Breast epithelium (tissue), 4 donors: ENCODE measurements at regions not wholly inside any gene's neighbourhood (a gene's known extent, or its start where the extent isn't known, plus 50 kb on each side); places are given as distances from the start of the nearest gene placed in this dataset.
A peak's percentile ranks its signal among the peaks of the same experiment; 100 is the strongest.

Experiments used
- DNase-seq, 2 donors: peaks; one replicate each; pipeline ENCODE4 v3.0.0-alpha.2; 2019; ENCODE audit warnings: low spot score in 2 of 2
- H3K27ac ChIP-seq, 2 donors: fragments of 200-600 bp; sonication (generic) in 1 of 2; one replicate each; pipeline ENCODE4 v1.5.1; 2016 to 2019; ENCODE audit warnings: mild to moderate bottlenecking in 1 of 2
- H3K27me3 ChIP-seq, 2 donors: fragments of 200-600 bp; sonication (generic) in 1 of 2; one replicate each; pipeline versions ENCODE4 v1.5.1 to v1.6.0; 2017 to 2019; ENCODE audit warnings: control low read depth in 1 of 2, mild to moderate bottlenecking in 1 of 2
- H3K36me3 ChIP-seq: fragments of 200-600 bp; one replicate; pipeline ENCODE4 v1.5.1; 2019
- H3K4me1 ChIP-seq, 2 donors: fragments of 200-600 bp; sonication (generic); one replicate each; pipeline ENCODE4 v1.5.1; 2016 to 2019; ENCODE audit warnings: control low read depth in 1 of 2
- H3K4me3 ChIP-seq, 3 donors: fragments of 200-600 bp; sonication (generic); 1 replicate in 2 of 3; 2 replicates in 1 of 3; pipeline ENCODE4 v1.5.1; 2016 to 2019; ENCODE audit warnings: mild to moderate bottlenecking in 3 of 3, moderate library complexity in 2 of 3
- H3K9me3 ChIP-seq, 2 donors: fragments of 200-600 bp; sonication (generic) in 1 of 2; one replicate each; pipeline ENCODE4 v1.5.1; 2016 to 2019; ENCODE audit warnings: control low read depth in 1 of 2
- CTCF ChIP-seq, 3 donors: fragments of 450-650 bp; IDR thresholded peaks; one replicate each; pipeline ENCODE4 v1.5.1; 2016 to 2017; ENCODE audit warnings: antibody characterized with exemption in 3 of 3, mild to moderate bottlenecking in 3 of 3, moderate library complexity in 3 of 3
- POLR2A ChIP-seq: fragments of 450-650 bp; IDR thresholded peaks from one replicate; pipeline ENCODE4 v1.6.1; 2016; ENCODE audit warnings: antibody characterized with exemption, mild to moderate bottlenecking, moderate library complexity
- POLR2AphosphoS5 ChIP-seq, 3 donors: sonication (generic); formaldehyde crosslinking; IDR thresholded peaks; one replicate each; pipeline ENCODE4 v1.6.1; 2017; ENCODE audit warnings: antibody characterized with exemption in 3 of 3
- intact Hi-C: fragments of 100-400 bp; cut with DNase I; formaldehyde crosslinking; loops from one replicate; pipeline ENCODE4 v1.15.1; 2023; ENCODE audit warnings: low total_unique reads

GRCh38 chr14:94987409-94987808 lies 169.9 kb downstream of the DICER1 start:
- no peak for DNase-seq
- Histone ChIP-seq H3K9me3 (peaks cover 0 to 7% of the 10 kb centered on the region in 2 donors), H3K4me1 (no peaks in the 10 kb centered on the region), H3K27ac (no peak overlapping the region), H3K36me3 (no peaks in the 10 kb centered on the region), H3K27me3 (no peaks in the 10 kb centered on the region), H3K4me3 (no peak overlapping the region)
- TF ChIP-seq POLR2AphosphoS5 (IDR thresholded peaks at IDR 0.05) (no peak), POLR2A (no peak), CTCF (IDR thresholded peaks at IDR 0.05) (no peak)
- intact Hi-C loops: no loop called here

- H3K27me3 ChIP-seq: no peaks in the 10 kb centered on the region
- TF ChIP-seq POLR2AphosphoS5 (IDR thresholded peaks at IDR 0.05) (no peak), CTCF (IDR thresholded peaks at IDR 0.05) (no peak), POLR2A (no peak)
- no peak for DNase-seq
- H3K27ac ChIP-seq: peak overlapping the region in 1 of 2 donors; percentile 4
- no peak overlapping the region for H3K4me3 ChIP-seq
- intact Hi-C loops: no loop called here
- H3K9me3 ChIP-seq: no peaks in the 10 kb centered on the region
- H3K4me1 ChIP-seq: no peaks in the 10 kb centered on the region
- no peaks in the 10 kb centered on the region for H3K36me3 ChIP-seq
These were observed 177.4 kb downstream of the DICER1 start for GRCh38 chr14:94979891-94980290.

GRCh38 chr14:94977016-94977415 lies 180.3 kb downstream of the DICER1 start:
- H3K4me3 ChIP-seq: no peak overlapping the region
- H3K9me3 ChIP-seq: no peaks in the 10 kb centered on the region
- intact Hi-C loops: no loop called here
- no peaks in the 10 kb centered on the region for H3K4me1 ChIP-seq
- H3K27me3 ChIP-seq: no peaks in the 10 kb centered on the region
- DNase-seq: peak in 1 of 2 donors; percentile 60
- no peak overlapping the region for H3K27ac ChIP-seq
- TF ChIP-seq CTCF (IDR thresholded peaks at IDR 0.05) (no peak), POLR2AphosphoS5 (IDR thresholded peaks at IDR 0.05) (no peak), POLR2A (no peak)
- H3K36me3 ChIP-seq: no peaks in the 10 kb centered on the region

- TF ChIP-seq POLR2A: no peak
- no peak for TF ChIP-seq POLR2AphosphoS5 (IDR thresholded peaks at IDR 0.05)
- DNase-seq: no peak
- no peaks in the 10 kb centered on the region for H3K4me1 ChIP-seq
- H3K4me3 ChIP-seq: no peak overlapping the region
- no peaks in the 10 kb centered on the region for H3K36me3 ChIP-seq
- no peaks in the 10 kb centered on the region for H3K9me3 ChIP-seq
- H3K27me3 ChIP-seq: no peaks in the 10 kb centered on the region
- peak overlapping the region in 1 of 2 donors; percentile 5 for H3K27ac ChIP-seq
- intact Hi-C loops: no loop called here
These were observed 182.0 kb downstream of the DICER1 start for GRCh38 chr14:94975366-94975765.

- no peak for TF ChIP-seq POLR2A
- no peak for TF ChIP-seq POLR2AphosphoS5 (IDR thresholded peaks at IDR 0.05)
- TF ChIP-seq CTCF (IDR thresholded peaks at IDR 0.05): no peak
- intact Hi-C loops: no loop called here
- no peaks in the 10 kb centered on the region for H3K36me3 ChIP-seq
- H3K4me3 ChIP-seq: no peak overlapping the region
- no peaks in the 10 kb centered on the region for H3K27me3 ChIP-seq
- H3K4me1 ChIP-seq: no peaks in the 10 kb centered on the region
- no peak for DNase-seq
- H3K27ac ChIP-seq: no peak overlapping the region
- H3K9me3 ChIP-seq: no peaks in the 10 kb centered on the region
These were observed 182.4 kb downstream of the DICER1 start for GRCh38 chr14:94974893-94975292.

- Histone ChIP-seq H3K36me3 (no peaks in the 10 kb centered on the region), H3K27me3 (no peaks in the 10 kb centered on the region), H3K9me3 (no peaks in the 10 kb centered on the region), H3K27ac (no peak overlapping the region), H3K4me1 (no peaks in the 10 kb centered on the region), H3K4me3 (no peak overlapping the region)
- intact Hi-C loops: no loop called here
- no peak for DNase-seq
- no peak for TF ChIP-seq POLR2A
- no peak for TF ChIP-seq CTCF (IDR thresholded peaks at IDR 0.05)
- no peak for TF ChIP-seq POLR2AphosphoS5 (IDR thresholded peaks at IDR 0.05)
These were observed 182.9 kb downstream of the DICER1 start for GRCh38 chr14:94974422-94974821.
